MM.1S (cell line): ENCODE measurements at regions not wholly inside any gene's neighbourhood (a gene's known extent, or its start where the extent isn't known, plus 50 kb on each side); places are given as distances from the start of the nearest gene placed in this dataset.

Experiments
- EZH2phosphoT487 ChIP-seq: fragments of 300-600 bp; sonication (generic); IDR thresholded peaks from 2 replicates; pipeline ENCODE4 v1.6.1; 2018; ENCODE audit warnings: antibody characterized with exemption, low read length
- TF ChIP-seq, protein P1 (sequence below): fragments of 300-600 bp; sonication (generic); IDR thresholded peaks from 2 replicates; pipeline ENCODE4 v1.5.1; 2016; ENCODE audit warnings: antibody characterized with exemption, low read length, mixed read lengths

- TF ChIP-seq, protein P1, sequence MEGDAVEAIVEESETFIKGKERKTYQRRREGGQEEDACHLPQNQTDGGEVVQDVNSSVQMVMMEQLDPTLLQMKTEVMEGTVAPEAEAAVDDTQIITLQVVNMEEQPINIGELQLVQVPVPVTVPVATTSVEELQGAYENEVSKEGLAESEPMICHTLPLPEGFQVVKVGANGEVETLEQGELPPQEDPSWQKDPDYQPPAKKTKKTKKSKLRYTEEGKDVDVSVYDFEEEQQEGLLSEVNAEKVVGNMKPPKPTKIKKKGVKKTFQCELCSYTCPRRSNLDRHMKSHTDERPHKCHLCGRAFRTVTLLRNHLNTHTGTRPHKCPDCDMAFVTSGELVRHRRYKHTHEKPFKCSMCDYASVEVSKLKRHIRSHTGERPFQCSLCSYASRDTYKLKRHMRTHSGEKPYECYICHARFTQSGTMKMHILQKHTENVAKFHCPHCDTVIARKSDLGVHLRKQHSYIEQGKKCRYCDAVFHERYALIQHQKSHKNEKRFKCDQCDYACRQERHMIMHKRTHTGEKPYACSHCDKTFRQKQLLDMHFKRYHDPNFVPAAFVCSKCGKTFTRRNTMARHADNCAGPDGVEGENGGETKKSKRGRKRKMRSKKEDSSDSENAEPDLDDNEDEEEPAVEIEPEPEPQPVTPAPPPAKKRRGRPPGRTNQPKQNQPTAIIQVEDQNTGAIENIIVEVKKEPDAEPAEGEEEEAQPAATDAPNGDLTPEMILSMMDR: no peak
- no peak for TF ChIP-seq EZH2phosphoT487
These were observed 247.3 kb downstream of the SKAP2 start for GRCh38 chr7:26617066-26617465.
